Stomach (tissue), 8 donors: ENCODE measurements at regions not wholly inside any gene's neighbourhood (a gene's known extent, or its start where the extent isn't known, plus 50 kb on each side); places are given as distances from the start of the nearest gene placed in this dataset.

Source experiments
- DNase-seq, 2 donors: peaks; one replicate each; pipeline versions ENCODE4 v3.0.0 to v3.0.0-alpha.2; 2013 to 2019
- H3K27ac ChIP-seq, 5 donors: fragments of 200-600 bp in 4 of 5; sonication (generic) in 4 of 5; one replicate each; pipeline ENCODE4 v1.5.1; 2013 to 2019; ENCODE audit warnings: mild to moderate bottlenecking in 1 of 5, moderate library complexity in 1 of 5
- H3K27me3 ChIP-seq, 3 donors: fragments of 200-600 bp; sonication (generic); one replicate each; pipeline ENCODE4 v1.5.1; 2017 to 2019; ENCODE audit warnings: mixed run types in 1 of 3
- H3K36me3 ChIP-seq, 4 donors: fragments of 200-600 bp; sonication (generic); 1 replicate in 3 of 4; 2 replicates in 1 of 4; pipeline ENCODE4 v1.5.1; 2016 to 2019
- H3K4me1 ChIP-seq, 4 donors: fragments of 200-600 bp; sonication (generic); one replicate each; pipeline ENCODE4 v1.5.1; 2016 to 2019
- H3K4me3 ChIP-seq, 4 donors: fragments of 200-600 bp; sonication (generic) in 3 of 4; one replicate each; pipeline ENCODE4 v1.5.1; 2016 to 2019; ENCODE audit warnings: mild to moderate bottlenecking in 1 of 4
- H3K9me3 ChIP-seq, 4 donors: fragments of 200-600 bp; sonication (generic); one replicate each; pipeline ENCODE4 v1.5.1; 2016 to 2019
- CTCF ChIP-seq, 7 experiments: fragments of 450-650 bp in 4 of 7; fragments of 200-600 bp in 3 of 7; sonication (generic) in 3 of 7; IDR thresholded peaks; one replicate each; pipeline ENCODE4 v1.5.1; 2016 to 2019; ENCODE audit warnings: antibody characterized with exemption in 7 of 7, control low read depth in 2 of 7, mild to moderate bottlenecking in 1 of 7
- EP300 ChIP-seq: sonication (generic); formaldehyde crosslinking; IDR thresholded peaks from one replicate; pipeline ENCODE4 v1.6.1; 2017; ENCODE audit warnings: antibody characterized with exemption
- POLR2A ChIP-seq, 4 donors: fragments of 450-650 bp; IDR thresholded peaks; one replicate each; pipeline ENCODE4 v1.6.1; 2016; ENCODE audit warnings: antibody characterized with exemption in 4 of 4, control low read depth in 2 of 4, mild to moderate bottlenecking in 1 of 4, moderate library complexity in 1 of 4
- POLR2AphosphoS5 ChIP-seq, 3 donors: sonication (generic); formaldehyde crosslinking; IDR thresholded peaks; one replicate each; pipeline ENCODE4 v1.6.1; 2016; ENCODE audit warnings: antibody characterized with exemption in 3 of 3
- WGBS, 5 donors: extraction: QIAGEN DNeasy Blood & Tissue Kit in 3 of 5; methylation state at CpG; one replicate each; pipeline versions ENCODE4 v1.1.5 to v1.1.7; 2013 to 2018; 5-methylcytosine and 5-hydroxymethylcytosine counted together
- intact Hi-C: fragments of 100-400 bp; cut with DNase I; formaldehyde crosslinking; loops from one replicate; pipeline ENCODE4 v1.15.1; 2023; ENCODE audit warnings: low total_unique reads
- donor health status: healthy with polysubstance abuse.
- donor health status: Bipolar disorder and iron deficiency.
- donor health status: healthy.

- H3K4me1 ChIP-seq, result no peaks in the 10 kb centered on the region
- DNase-seq, result peak in 1 of 2 donors; percentile 66
- WGBS, 5 donors, result 59 to 70% (median 69%) methylated on average over 11 of the region's 11 CpGs
- no peaks in the 10 kb centered on the region for H3K9me3 ChIP-seq
- H3K27me3 ChIP-seq, result no peaks in the 10 kb centered on the region
- H3K4me3 ChIP-seq, result no peak overlapping the region
- intact Hi-C loops, result no loop called here
- TF ChIP-seq CTCF (IDR thresholded peaks at IDR 0.05), result no peak
- no peak for TF ChIP-seq POLR2AphosphoS5 (IDR thresholded peaks at IDR 0.05)
- TF ChIP-seq POLR2A (IDR thresholded peaks at IDR 0.05), result no peak
- no peak for TF ChIP-seq EP300
- H3K36me3 ChIP-seq, result no peaks in the 10 kb centered on the region
- peak overlapping the region in 1 of 5 donors; percentile 1 for H3K27ac ChIP-seq
Measured at GRCh38 chr2:65746931-65747675, 314.7 kb upstream of the SPRED2 start.

GRCh38 chr2:65744477-65745200 lies 312.2 kb upstream of the SPRED2 start:
- Histone ChIP-seq H3K27ac (no peak overlapping the region), H3K4me1 (no peaks in the 10 kb centered on the region), H3K36me3 (no peaks in the 10 kb centered on the region), H3K9me3 (no peaks in the 10 kb centered on the region), H3K4me3 (no peak overlapping the region), H3K27me3 (no peaks in the 10 kb centered on the region)
- no peak for DNase-seq
- intact Hi-C loops, result no loop called here
- 85 to 92% (median 86%) methylated on average over 6 of the region's 6 CpGs for WGBS, 5 donors
- TF ChIP-seq CTCF (IDR thresholded peaks at IDR 0.05) (no peak), EP300 (no peak), POLR2A (IDR thresholded peaks at IDR 0.05) (no peak), POLR2AphosphoS5 (IDR thresholded peaks at IDR 0.05) (no peak)

- Histone ChIP-seq H3K4me1 (no peaks in the 10 kb centered on the region), H3K27me3 (no peaks in the 10 kb centered on the region), H3K4me3 (no peak overlapping the region), H3K36me3 (no peaks in the 10 kb centered on the region), H3K9me3 (no peaks in the 10 kb centered on the region), H3K27ac (no peak overlapping the region)
- DNase-seq, result no peak
- intact Hi-C loops, result no loop called here
- TF ChIP-seq EP300, result no peak
- TF ChIP-seq POLR2A (IDR thresholded peaks at IDR 0.05), result no peak
- TF ChIP-seq POLR2AphosphoS5 (IDR thresholded peaks at IDR 0.05), result no peak
- no peak for TF ChIP-seq CTCF (IDR thresholded peaks at IDR 0.05)
- 84 to 100% (median 90%) methylated on average over 1 of the region's 1 CpG for WGBS, 5 donors
Measured at GRCh38 chr2:65742977-65743376, 310.6 kb upstream of the SPRED2 start.

- Histone ChIP-seq H3K9me3 (no peaks in the 10 kb centered on the region), H3K4me3 (no peak overlapping the region), H3K27me3 (no peaks in the 10 kb centered on the region), H3K27ac (no peak overlapping the region), H3K36me3 (no peaks in the 10 kb centered on the region), H3K4me1 (no peaks in the 10 kb centered on the region)
- TF ChIP-seq POLR2A (IDR thresholded peaks at IDR 0.05) (no peak), CTCF (IDR thresholded peaks at IDR 0.05) (no peak), POLR2AphosphoS5 (IDR thresholded peaks at IDR 0.05) (no peak)
- intact Hi-C loops, result no loop called here
- no peak for DNase-seq
- 84 to 94% (median 90%) methylated on average over 1 of the region's 1 CpG for WGBS, 5 donors
Measured at GRCh38 chr2:65739927-65740326, 307.5 kb upstream of the SPRED2 start.
